ENCODE measurements at regions not wholly inside any gene's neighbourhood (a gene's known extent, or its start where the extent isn't known, plus 50 kb on each side); places are given as distances from the start of the nearest gene placed in this dataset.
"Not testable (repeated sequence)": the region's sequence is repeated elsewhere in the genome, so short reads cannot be mapped to it uniquely, and the experiment has no call there.

GRCh38 chr9:74073897-74074296, 423.2 kb upstream of the RORB start:
- no peaks in the 10 kb centered on the region for H3K4me1 Mint-ChIP-seq
- H3K4me3 Mint-ChIP-seq = no peak overlapping the region
- intact Hi-C loops (cut with micrococcal nuclease) = no loop called here
- WGBS (ENCODE audit: insufficient coverage) = 84% methylated on average over 7 of the region's 7 CpGs
- no peak overlapping the region for H3K9ac ChIP-seq (ENCODE audit: low read length)
- H3K9me3 ChIP-seq (ENCODE audit: control extremely low read depth in 1 of 3, control insufficient read depth in 2 of 3, insufficient read depth in 1 of 3, low read length in 2 of 3) = peaks cover 0 to 7% (median 0%) of the 10 kb centered on the region in 3 donors
- CTCF ChIA-PET = no interaction called here
- no peaks in the 10 kb centered on the region for H4K20me1 ChIP-seq (ENCODE audit: control insufficient read depth, insufficient read depth, low read length, poor library complexity, severe bottlenecking)
- H3K27me3 Mint-ChIP-seq = no peaks in the 10 kb centered on the region
- peaks cover 7% of the 10 kb centered on the region for H3K9me3 Mint-ChIP-seq (ENCODE audit: insufficient read depth)
- no peaks in the 10 kb centered on the region for H3K79me2 ChIP-seq (ENCODE audit: control insufficient read depth, insufficient read depth, low read length)
- H3K4me3 ChIP-seq (ENCODE audit: control extremely low read depth in 1 of 5, extremely low read depth in 1 of 5, insufficient read depth in 1 of 5, low read depth in 2 of 5, low read length in 4 of 5) = no peak overlapping the region
- no peak overlapping the region for H3K4me2 ChIP-seq (replicated peaks; ENCODE audit: low read depth, low read length, poor library complexity, severe bottlenecking)
- DNase-seq (no peak), ATAC-seq (ENCODE audit: low read depth) (no peak)
- no peak overlapping the region for H2AFZ ChIP-seq (ENCODE audit: insufficient read depth, low read depth, low read length, poor library complexity, severe bottlenecking)
- no peaks in the 10 kb centered on the region for H3K27me3 ChIP-seq (replicated peaks in 1 of 4; ENCODE audit: control extremely low read depth in 1 of 4, control insufficient read depth in 3 of 4, insufficient read depth in 4 of 4, low read length in 3 of 4)
- POLR2A ChIA-PET = no interaction called here
- no peak overlapping the region for H3K27ac ChIP-seq (ENCODE audit: low read length in 2 of 2)
- no peak for TF ChIP-seq EZH2 (IDR thresholded peaks at IDR 0.05; ENCODE audit: borderline replicate concordance, insufficient read depth, low read depth, low read length, poor library complexity, severe bottlenecking)
- TF ChIP-seq CTCF (IDR thresholded peaks at IDR 0.05) = no peak
- H3K27ac Mint-ChIP-seq = no peak overlapping the region
- H3K36me3 ChIP-seq (replicated peaks in 1 of 2; ENCODE audit: control extremely low read depth in 1 of 2, control insufficient read depth in 1 of 2, extremely low read depth in 1 of 2, insufficient read depth in 2 of 2, low read length in 1 of 2) = no peaks in the 10 kb centered on the region
- no peaks in the 10 kb centered on the region for H3K4me1 ChIP-seq (ENCODE audit: control insufficient read depth in 2 of 2, insufficient read depth in 2 of 2, low read length in 2 of 2)

- no peak overlapping the region for H3K27ac Mint-ChIP-seq
- Histone ChIP-seq H4K20me1 (ENCODE audit: control insufficient read depth, insufficient read depth, low read length, poor library complexity, severe bottlenecking) (no peaks in the 10 kb centered on the region), H3K79me2 (ENCODE audit: control insufficient read depth, insufficient read depth, low read length) (no peaks in the 10 kb centered on the region), H2AFZ (ENCODE audit: insufficient read depth, low read depth, low read length, poor library complexity, severe bottlenecking) (no peak overlapping the region), H3K9me3 (ENCODE audit: control extremely low read depth in 1 of 3, control insufficient read depth in 2 of 3, insufficient read depth in 1 of 3, low read length in 2 of 3) (peaks cover 0 to 7% (median 0%) of the 10 kb centered on the region in 3 donors), H3K4me3 (ENCODE audit: control extremely low read depth in 1 of 5, extremely low read depth in 1 of 5, insufficient read depth in 1 of 5, low read depth in 2 of 5, low read length in 4 of 5) (no peak overlapping the region), H3K9ac (ENCODE audit: low read length) (no peak overlapping the region), H3K36me3 (replicated peaks in 1 of 2; ENCODE audit: control extremely low read depth in 1 of 2, control insufficient read depth in 1 of 2, extremely low read depth in 1 of 2, insufficient read depth in 2 of 2, low read length in 1 of 2) (no peaks in the 10 kb centered on the region), H3K27ac (ENCODE audit: low read length in 2 of 2) (no peak overlapping the region), H3K4me1 (ENCODE audit: control insufficient read depth in 2 of 2, insufficient read depth in 2 of 2, low read length in 2 of 2) (no peaks in the 10 kb centered on the region), H3K4me2 (replicated peaks; ENCODE audit: low read depth, low read length, poor library complexity, severe bottlenecking) (no peak overlapping the region), H3K27me3 (replicated peaks in 1 of 4; ENCODE audit: control extremely low read depth in 1 of 4, control insufficient read depth in 3 of 4, insufficient read depth in 4 of 4, low read length in 3 of 4) (no peaks in the 10 kb centered on the region)
- TF ChIP-seq CTCF (IDR thresholded peaks at IDR 0.05) (no peak), EZH2 (IDR thresholded peaks at IDR 0.05; ENCODE audit: borderline replicate concordance, insufficient read depth, low read depth, low read length, poor library complexity, severe bottlenecking) (no peak)
- peaks cover 2% of the 10 kb centered on the region for H3K9me3 Mint-ChIP-seq (ENCODE audit: insufficient read depth)
- intact Hi-C loops (cut with micrococcal nuclease) = no loop called here
- no peaks in the 10 kb centered on the region for H3K27me3 Mint-ChIP-seq
- POLR2A ChIA-PET = no interaction called here
- ATAC-seq (ENCODE audit: low read depth) (no peak), DNase-seq (no peak)
- H3K4me3 Mint-ChIP-seq = no peak overlapping the region
- H3K4me1 Mint-ChIP-seq = no peaks in the 10 kb centered on the region
- CTCF ChIA-PET = no interaction called here
Observed at GRCh38 chr9:74078647-74079046, 418.5 kb upstream of the RORB start.

GRCh38 chr9:74080652-74081051, 416.5 kb upstream of the RORB start:
- H3K4me3 ChIP-seq (ENCODE audit: control extremely low read depth in 1 of 5, extremely low read depth in 1 of 5, insufficient read depth in 1 of 5, low read depth in 2 of 5, low read length in 4 of 5); H3K27ac ChIP-seq (ENCODE audit: low read length in 2 of 2); H3K4me1 ChIP-seq (ENCODE audit: control insufficient read depth in 2 of 2, insufficient read depth in 2 of 2, low read length in 2 of 2); CTCF ChIA-PET; H3K9me3 ChIP-seq (ENCODE audit: control extremely low read depth in 1 of 3, control insufficient read depth in 2 of 3, insufficient read depth in 1 of 3, low read length in 2 of 3); H3K4me2 ChIP-seq (replicated peaks; ENCODE audit: low read depth, low read length, poor library complexity, severe bottlenecking); H3K4me3 Mint-ChIP-seq; H3K27me3 ChIP-seq (replicated peaks in 1 of 4; ENCODE audit: control extremely low read depth in 1 of 4, control insufficient read depth in 3 of 4, insufficient read depth in 4 of 4, low read length in 3 of 4); H3K4me1 Mint-ChIP-seq; H3K27me3 Mint-ChIP-seq; ATAC-seq (ENCODE audit: low read depth); H3K79me2 ChIP-seq (ENCODE audit: control insufficient read depth, insufficient read depth, low read length); H3K27ac Mint-ChIP-seq; H3K36me3 ChIP-seq (replicated peaks in 1 of 2; ENCODE audit: control extremely low read depth in 1 of 2, control insufficient read depth in 1 of 2, extremely low read depth in 1 of 2, insufficient read depth in 2 of 2, low read length in 1 of 2); H2AFZ ChIP-seq (ENCODE audit: insufficient read depth, low read depth, low read length, poor library complexity, severe bottlenecking); intact Hi-C loops (cut with micrococcal nuclease); H3K9ac ChIP-seq (ENCODE audit: low read length); H3K9me3 Mint-ChIP-seq (ENCODE audit: insufficient read depth); H4K20me1 ChIP-seq (ENCODE audit: control insufficient read depth, insufficient read depth, low read length, poor library complexity, severe bottlenecking); POLR2A ChIA-PET; DNase-seq: not testable (repeated sequence)
- WGBS (ENCODE audit: insufficient coverage) = 92% methylated on average over 3 of the region's 4 CpGs
